DND-41 (cell line): ENCODE measurements at regions not wholly inside any gene's neighbourhood (a gene's known extent, or its start where the extent isn't known, plus 50 kb on each side); places are given as distances from the start of the nearest gene placed in this dataset.

Experiments used
- ATAC-seq: fragments of 200-7000 bp; cut with Tn5 transposase; 3 replicates; pipeline ENCODE4 v1.9.1; 2021; ENCODE audit warnings: low read depth; ENCODE audit not compliant: insufficient read depth
- DNase-seq: peaks from one replicate; pipeline ENCODE4 v3.0.0-alpha.2; 2020
- H2AFZ ChIP-seq: 2 replicates; pipeline ENCODE4 v1.6.0; 2012; ENCODE audit warnings: low read depth, low read length
- H3K27ac ChIP-seq: 2 replicates; pipeline ENCODE4 v1.5.1; 2012; ENCODE audit warnings: low read length, inconsistent platforms
- H3K27me3 ChIP-seq: fragments of 200-600 bp; sonication (generic); 2 replicates; pipeline ENCODE4 v1.6.0; 2012; ENCODE audit warnings: low read length, mild to moderate bottlenecking, inconsistent platforms; ENCODE audit not compliant: insufficient read depth, poor library complexity
- H3K36me3 ChIP-seq: 2 replicates; pipeline ENCODE4 v1.5.1; 2012; ENCODE audit warnings: low read length, inconsistent platforms; ENCODE audit not compliant: insufficient read depth
- H3K4me1 ChIP-seq: 2 replicates; pipeline ENCODE4 v1.5.1; 2012; ENCODE audit warnings: mild to moderate bottlenecking, low read length; ENCODE audit not compliant: insufficient read depth
- H3K4me2 ChIP-seq: 2 replicates; pipeline ENCODE4 v1.6.0; 2012; ENCODE audit warnings: mild to moderate bottlenecking, moderate library complexity, low read length, inconsistent platforms; ENCODE audit not compliant: insufficient read depth
- H3K4me3 ChIP-seq, 2 experiments: fragments of 200-600 bp in 1 of 2; shearing (Covaris generic) in 1 of 2; 2 replicates each; pipeline ENCODE4 v1.5.1; 2012 to 2016; ENCODE audit warnings: inconsistent platforms in 2 of 2, low read length in 2 of 2, mild to moderate bottlenecking in 2 of 2, low read depth in 1 of 2, moderate library complexity in 1 of 2
- H3K79me2 ChIP-seq: 2 replicates; pipeline ENCODE4 v1.6.0; 2012; ENCODE audit warnings: low read length, inconsistent platforms; ENCODE audit not compliant: insufficient read depth
- H3K9ac ChIP-seq: 2 replicates; pipeline ENCODE4 v1.6.0; 2012; ENCODE audit warnings: low read depth, mild to moderate bottlenecking, inconsistent platforms, low read length, moderate library complexity
- H3K9me3 ChIP-seq: 2 replicates; pipeline ENCODE4 v1.5.1; 2012; ENCODE audit warnings: low read length, moderate library complexity, mild to moderate bottlenecking, inconsistent platforms; ENCODE audit not compliant: insufficient read depth, severe bottlenecking
- H4K20me1 ChIP-seq: 2 replicates; pipeline ENCODE4 v1.6.0; 2012; ENCODE audit warnings: low read length; ENCODE audit not compliant: insufficient read depth
- EZH2 ChIP-seq: IDR thresholded peaks from 3 replicates; pipeline ENCODE4 v1.6.1; 2012; ENCODE audit warnings: borderline replicate concordance, low read depth, mild to moderate bottlenecking, moderate library complexity, low read length, inconsistent platforms; ENCODE audit not compliant: severe bottlenecking
- TF ChIP-seq, protein P1 (sequence below): IDR thresholded peaks from 2 replicates; pipeline ENCODE4 v1.5.1; 2012; ENCODE audit warnings: borderline replicate concordance, low read length, moderate library complexity, mild to moderate bottlenecking; ENCODE audit not compliant: poor library complexity, severe bottlenecking; ENCODE audit errors: extremely low read depth

DNA sequence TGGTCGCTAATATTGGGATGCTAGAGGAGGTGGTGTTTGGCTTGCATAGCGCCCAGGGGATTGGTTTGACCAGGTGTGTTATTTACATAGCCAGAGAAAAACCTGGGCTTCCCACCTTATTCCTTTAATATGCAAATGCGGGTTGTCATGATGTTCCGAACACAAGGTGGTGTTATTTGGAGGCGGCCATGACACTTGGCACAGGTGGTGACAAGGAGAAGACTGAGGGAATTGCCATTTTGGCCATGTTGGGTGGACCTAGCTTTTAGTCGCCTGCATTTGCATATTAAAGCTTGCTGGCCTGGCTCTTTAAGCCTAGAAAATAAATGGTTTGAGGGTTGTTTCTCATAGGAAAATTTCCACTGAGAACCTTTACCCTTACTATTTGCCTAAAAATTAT is 490.5 kb downstream of the SIPA1L2 start:
- TF ChIP-seq, protein P1, sequence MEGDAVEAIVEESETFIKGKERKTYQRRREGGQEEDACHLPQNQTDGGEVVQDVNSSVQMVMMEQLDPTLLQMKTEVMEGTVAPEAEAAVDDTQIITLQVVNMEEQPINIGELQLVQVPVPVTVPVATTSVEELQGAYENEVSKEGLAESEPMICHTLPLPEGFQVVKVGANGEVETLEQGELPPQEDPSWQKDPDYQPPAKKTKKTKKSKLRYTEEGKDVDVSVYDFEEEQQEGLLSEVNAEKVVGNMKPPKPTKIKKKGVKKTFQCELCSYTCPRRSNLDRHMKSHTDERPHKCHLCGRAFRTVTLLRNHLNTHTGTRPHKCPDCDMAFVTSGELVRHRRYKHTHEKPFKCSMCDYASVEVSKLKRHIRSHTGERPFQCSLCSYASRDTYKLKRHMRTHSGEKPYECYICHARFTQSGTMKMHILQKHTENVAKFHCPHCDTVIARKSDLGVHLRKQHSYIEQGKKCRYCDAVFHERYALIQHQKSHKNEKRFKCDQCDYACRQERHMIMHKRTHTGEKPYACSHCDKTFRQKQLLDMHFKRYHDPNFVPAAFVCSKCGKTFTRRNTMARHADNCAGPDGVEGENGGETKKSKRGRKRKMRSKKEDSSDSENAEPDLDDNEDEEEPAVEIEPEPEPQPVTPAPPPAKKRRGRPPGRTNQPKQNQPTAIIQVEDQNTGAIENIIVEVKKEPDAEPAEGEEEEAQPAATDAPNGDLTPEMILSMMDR, result no peak
- no peak for TF ChIP-seq EZH2
- no peak overlapping the region for H3K27ac ChIP-seq

DNA sequence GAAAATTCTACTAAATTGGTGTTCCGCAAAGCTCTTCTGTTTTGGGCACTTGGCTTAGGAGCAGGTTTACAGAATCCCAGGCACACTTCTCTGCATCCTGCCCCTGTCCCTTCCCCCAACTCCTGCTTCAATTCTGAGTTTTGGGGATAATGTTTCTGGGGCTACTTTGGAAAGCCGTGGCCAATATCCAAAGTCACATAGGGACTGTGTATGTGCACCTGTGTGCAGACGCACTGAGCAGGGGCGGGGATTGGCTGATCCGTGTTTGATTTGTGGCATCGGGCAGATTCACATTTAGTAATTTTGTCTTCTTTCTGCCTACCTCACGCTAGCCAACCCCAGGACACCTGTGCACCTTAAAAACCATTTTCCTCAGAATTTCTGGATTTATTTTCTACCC is 491.9 kb downstream of the SIPA1L2 start:
- DNase-seq (no peak), ATAC-seq (no peak)
- TF ChIP-seq EZH2, result no peak
- TF ChIP-seq, protein P1, result no peak
- no peak overlapping the region for H3K4me3 ChIP-seq
- no peaks in the 10 kb centered on the region for H3K36me3 ChIP-seq
- H3K27ac ChIP-seq, result no peak overlapping the region
- no peak overlapping the region for H3K9ac ChIP-seq
- no peaks in the 10 kb centered on the region for H4K20me1 ChIP-seq
- H3K27me3 ChIP-seq, result no peaks in the 10 kb centered on the region
- no peaks in the 10 kb centered on the region for H3K79me2 ChIP-seq
- peaks cover 5% of the 10 kb centered on the region for H3K9me3 ChIP-seq
- no peaks in the 10 kb centered on the region for H3K4me1 ChIP-seq
- no peak overlapping the region for H3K4me2 ChIP-seq
- H2AFZ ChIP-seq, result no peak overlapping the region

More for the DNA sequence above, 490.5 kb downstream of the SIPA1L2 start:
- Histone ChIP-seq H2AFZ (no peak overlapping the region), H3K9ac (no peak overlapping the region), H3K9me3 (peaks cover 5% of the 10 kb centered on the region), H3K36me3 (no peaks in the 10 kb centered on the region), H3K4me3 (no peak overlapping the region), H3K4me2 (no peak overlapping the region), H3K27me3 (no peaks in the 10 kb centered on the region), H4K20me1 (no peaks in the 10 kb centered on the region), H3K79me2 (no peaks in the 10 kb centered on the region), H3K4me1 (no peaks in the 10 kb centered on the region)
- no peak for ATAC-seq
- no peak for DNase-seq

DNA sequence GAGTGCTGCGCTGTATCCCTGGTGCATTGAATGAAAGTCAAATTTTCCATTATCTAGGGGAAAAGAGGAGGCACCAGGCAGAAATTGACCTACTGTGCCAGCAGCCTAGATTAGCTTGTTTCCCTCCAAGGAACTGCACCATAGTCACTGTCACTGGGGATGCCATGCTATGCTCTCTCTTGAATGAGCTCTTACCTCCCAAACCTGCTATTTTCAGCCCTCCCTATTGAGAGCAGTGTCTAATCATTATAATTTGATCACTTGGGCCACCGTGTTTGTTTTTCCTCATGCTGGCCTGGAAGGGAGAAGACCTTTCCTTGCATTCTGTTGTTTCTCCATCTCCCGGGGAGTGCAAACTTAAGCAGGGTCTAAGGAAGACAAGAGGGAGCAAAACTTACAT is 492.9 kb downstream of the SIPA1L2 start:
- Histone ChIP-seq H3K9ac (no peak overlapping the region), H3K4me2 (no peak overlapping the region), H3K79me2 (no peaks in the 10 kb centered on the region), H3K27ac (no peak overlapping the region), H3K9me3 (peaks cover 5% of the 10 kb centered on the region), H3K4me3 (no peak overlapping the region), H4K20me1 (no peaks in the 10 kb centered on the region), H3K4me1 (no peaks in the 10 kb centered on the region), H3K36me3 (no peaks in the 10 kb centered on the region), H2AFZ (no peak overlapping the region), H3K27me3 (no peaks in the 10 kb centered on the region)
- no peak for TF ChIP-seq EZH2
- TF ChIP-seq, protein P1, result no peak
- no peak for DNase-seq
- ATAC-seq, result no peak

DNA sequence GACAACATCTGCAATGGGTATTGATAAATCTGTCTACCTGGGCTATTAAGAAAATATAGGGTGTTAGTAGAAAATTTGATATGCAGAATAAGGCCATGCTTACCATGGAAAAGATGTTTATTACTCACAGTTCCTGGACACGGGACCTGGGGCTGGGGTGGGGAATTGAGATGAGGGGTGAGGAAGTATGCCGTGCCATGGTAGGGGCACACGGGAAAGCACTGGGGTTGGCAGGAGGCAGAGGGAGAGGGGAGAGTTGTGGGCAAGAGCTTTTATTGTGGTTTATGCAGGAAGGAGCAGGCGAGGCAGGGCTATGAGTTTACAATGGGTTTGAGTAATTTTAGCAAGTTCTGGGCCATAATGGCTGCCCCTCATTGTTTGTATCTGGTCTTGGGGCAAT is 493.8 kb downstream of the SIPA1L2 start:
- Histone ChIP-seq H3K9me3 (peaks cover 5% of the 10 kb centered on the region), H3K27me3 (no peaks in the 10 kb centered on the region), H3K36me3 (no peaks in the 10 kb centered on the region), H3K79me2 (no peaks in the 10 kb centered on the region), H3K4me1 (no peaks in the 10 kb centered on the region), H2AFZ (no peak overlapping the region), H3K9ac (no peak overlapping the region), H3K4me3 (no peak overlapping the region), H4K20me1 (no peaks in the 10 kb centered on the region), H3K4me2 (no peak overlapping the region), H3K27ac (no peak overlapping the region)
- TF ChIP-seq EZH2, result no peak
- TF ChIP-seq, protein P1, result no peak
- ATAC-seq (no peak), DNase-seq (no peak)
